Panc1 (cell line): ENCODE measurements at regions not wholly inside any gene's neighbourhood (a gene's known extent, or its start where the extent isn't known, plus 50 kb on each side); places are given as distances from the start of the nearest gene placed in this dataset.

Experiments used
- ATAC-seq: fragments of 200-7000 bp; cut with Tn5 transposase; 2 replicates; pipeline ENCODE4 v1.9.1; 2020; ENCODE audit warnings: mild to moderate bottlenecking, moderate library complexity
- BruUV-seq: library from RNA; stranded (reverse); fragments of 400-500 nt; replicated peaks from 2 replicates; lab custom pipeline; 2021; lab: Mats Ljungman, UMichigan
- CTCF ChIA-PET: fragments of 300-600 bp; sonication (Branson Sonifier 250); formaldehyde crosslinking; loops from one replicate; lab custom pipeline; 2022; ENCODE audit warnings: antibody characterized with exemption; lab: Charles Lee
- POLR2A ChIA-PET: fragments of 300-600 bp; sonication (Branson Sonifier 250); formaldehyde crosslinking; loops from one replicate; lab custom pipeline; 2022; ENCODE audit warnings: antibody characterized with exemption; lab: Charles Lee
- DNase-seq: peaks from one replicate; pipeline ENCODE4 v3.0.0-alpha.2; 2010; ENCODE audit warnings: low read depth, low spot score
- H3K27ac ChIP-seq: 2 replicates; pipeline ENCODE4 v1.5.1; 2011; ENCODE audit warnings: mild to moderate bottlenecking, low read length, inconsistent platforms
- H3K27me3 ChIP-seq: fragments of 200-500 bp; sonication (Bioruptor generic); 2 replicates; pipeline ENCODE4 v1.6.0; 2014; ENCODE audit warnings: low read length, inconsistent platforms; ENCODE audit not compliant: control insufficient read depth, insufficient read depth
- H3K36me3 ChIP-seq: fragments of 200-500 bp; sonication (Bioruptor generic); 2 replicates; pipeline ENCODE4 v1.5.1; 2014; ENCODE audit warnings: inconsistent platforms, mild to moderate bottlenecking, low read length, moderate library complexity; ENCODE audit not compliant: control insufficient read depth, insufficient read depth
- H3K4me1 ChIP-seq: 2 replicates; pipeline ENCODE4 v1.5.1; 2011; ENCODE audit warnings: inconsistent platforms, mild to moderate bottlenecking, low read length, moderate library complexity; ENCODE audit not compliant: control insufficient read depth, insufficient read depth
- H3K4me3 ChIP-seq, 2 experiments: 2 replicates each; pipeline ENCODE4 v1.5.1; 2011 to 2012; ENCODE audit warnings: low read depth in 2 of 2, low read length in 2 of 2, mild to moderate bottlenecking in 2 of 2, inconsistent platforms in 1 of 2, moderate library complexity in 1 of 2
- H3K9me3 ChIP-seq: fragments of 200-500 bp; sonication (Bioruptor generic); 2 replicates; pipeline ENCODE4 v1.5.1; 2014; ENCODE audit warnings: low read depth, mild to moderate bottlenecking, inconsistent platforms, low read length, moderate library complexity; ENCODE audit not compliant: control insufficient read depth, insufficient read depth
- CTCF ChIP-seq: fragments of 450-650 bp; IDR thresholded peaks from 2 replicates; pipeline ENCODE4 v1.5.1; 2017; ENCODE audit warnings: mild to moderate bottlenecking
- POLR2AphosphoS5 ChIP-seq: IDR thresholded peaks from 2 replicates; pipeline ENCODE4 v1.6.1; 2012; ENCODE audit warnings: mild to moderate bottlenecking, low read depth, low read length, moderate library complexity
- SIN3A ChIP-seq: IDR thresholded peaks from 2 replicates; pipeline ENCODE4 v1.6.1; 2012; ENCODE audit warnings: low read depth, mild to moderate bottlenecking, low read length, moderate library complexity, borderline replicate concordance; ENCODE audit not compliant: insufficient read depth
- TCF7L2 ChIP-seq: IDR thresholded peaks from 2 replicates; pipeline ENCODE4 v1.6.1; 2011; ENCODE audit warnings: mild to moderate bottlenecking, low read depth, low read length, inconsistent platforms
- in situ Hi-C: cut with HindIII; loops from 2 replicates; pipeline ENCODE4 v1.10.0; 2016; ENCODE audit warnings: low sequenced_read_pairs, low pct_unique_long_range_greater_than_20kb
- intact Hi-C: fragments of 100-400 bp; cut with micrococcal nuclease; formaldehyde crosslinking; loops from one replicate; pipeline ENCODE4 v1.10.0; 2022; ENCODE audit not compliant: unreplicated experiment
- TF ChIP-seq, protein P1 (sequence below), 2 experiments: IDR thresholded peaks; 2 replicates each; pipeline ENCODE4 v1.6.1; 2011 to 2012; ENCODE audit warnings: low read depth in 2 of 2, control low read depth in 1 of 2, low read length in 1 of 2, mild to moderate bottlenecking in 1 of 2, moderate library complexity in 1 of 2; ENCODE audit not compliant: insufficient read depth in 1 of 2

- BruUV-seq, result no TSS peak
- Histone ChIP-seq H3K4me1 (no peaks in the 10 kb centered on the region), H3K27me3 (no peaks in the 10 kb centered on the region), H3K36me3 (no peaks in the 10 kb centered on the region), H3K4me3 (no peak overlapping the region), H3K9me3 (no peaks in the 10 kb centered on the region), H3K27ac (no peak overlapping the region)
- DNase-seq (no peak), ATAC-seq (no peak)
- intact Hi-C loops (no loop called here), in situ Hi-C loops (no loop called here)
- POLR2A ChIA-PET, result no interaction called here
- CTCF ChIA-PET, result no interaction called here
- TF ChIP-seq CTCF, result no peak
- no peak for TF ChIP-seq POLR2AphosphoS5
- TF ChIP-seq SIN3A, result no peak
- TF ChIP-seq TCF7L2, result no peak
- TF ChIP-seq, protein P1, sequence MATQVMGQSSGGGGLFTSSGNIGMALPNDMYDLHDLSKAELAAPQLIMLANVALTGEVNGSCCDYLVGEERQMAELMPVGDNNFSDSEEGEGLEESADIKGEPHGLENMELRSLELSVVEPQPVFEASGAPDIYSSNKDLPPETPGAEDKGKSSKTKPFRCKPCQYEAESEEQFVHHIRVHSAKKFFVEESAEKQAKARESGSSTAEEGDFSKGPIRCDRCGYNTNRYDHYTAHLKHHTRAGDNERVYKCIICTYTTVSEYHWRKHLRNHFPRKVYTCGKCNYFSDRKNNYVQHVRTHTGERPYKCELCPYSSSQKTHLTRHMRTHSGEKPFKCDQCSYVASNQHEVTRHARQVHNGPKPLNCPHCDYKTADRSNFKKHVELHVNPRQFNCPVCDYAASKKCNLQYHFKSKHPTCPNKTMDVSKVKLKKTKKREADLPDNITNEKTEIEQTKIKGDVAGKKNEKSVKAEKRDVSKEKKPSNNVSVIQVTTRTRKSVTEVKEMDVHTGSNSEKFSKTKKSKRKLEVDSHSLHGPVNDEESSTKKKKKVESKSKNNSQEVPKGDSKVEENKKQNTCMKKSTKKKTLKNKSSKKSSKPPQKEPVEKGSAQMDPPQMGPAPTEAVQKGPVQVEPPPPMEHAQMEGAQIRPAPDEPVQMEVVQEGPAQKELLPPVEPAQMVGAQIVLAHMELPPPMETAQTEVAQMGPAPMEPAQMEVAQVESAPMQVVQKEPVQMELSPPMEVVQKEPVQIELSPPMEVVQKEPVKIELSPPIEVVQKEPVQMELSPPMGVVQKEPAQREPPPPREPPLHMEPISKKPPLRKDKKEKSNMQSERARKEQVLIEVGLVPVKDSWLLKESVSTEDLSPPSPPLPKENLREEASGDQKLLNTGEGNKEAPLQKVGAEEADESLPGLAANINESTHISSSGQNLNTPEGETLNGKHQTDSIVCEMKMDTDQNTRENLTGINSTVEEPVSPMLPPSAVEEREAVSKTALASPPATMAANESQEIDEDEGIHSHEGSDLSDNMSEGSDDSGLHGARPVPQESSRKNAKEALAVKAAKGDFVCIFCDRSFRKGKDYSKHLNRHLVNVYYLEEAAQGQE (IDR thresholded peaks at IDR 0.05; ENCODE audit: insufficient read depth in 1 of 2, low read depth in 2 of 2, low read length in 1 of 2), result no peak
These were observed 260.1 kb downstream of the BTBD3 start for GRCh38 chr20:12177657-12178293.

- Histone ChIP-seq H3K27ac (no peak overlapping the region), H3K9me3 (no peaks in the 10 kb centered on the region; the same call in 1 of the 2 replicates), H3K4me1 (no peaks in the 10 kb centered on the region), H3K36me3 (no peaks in the 10 kb centered on the region), H3K27me3 (no peaks in the 10 kb centered on the region), H3K4me3 (no peak overlapping the region)
- TF ChIP-seq, protein P1 (IDR thresholded peaks at IDR 0.05; ENCODE audit: insufficient read depth in 1 of 2, low read depth in 2 of 2, low read length in 1 of 2), result no peak
- TF ChIP-seq CTCF (no peak), SIN3A (no peak), POLR2AphosphoS5 (no peak), TCF7L2 (no peak)
- ATAC-seq, result no peak
- intact Hi-C loops (no loop called here), in situ Hi-C loops (no loop called here)
- ChIA-PET CTCF (no interaction called here), POLR2A (no interaction called here)
- BruUV-seq, result no TSS peak
- no peak for DNase-seq
These were observed 262.0 kb downstream of the BTBD3 start for GRCh38 chr20:12179692-12180091.
